Natural killer cell (primary cell): ENCODE measurements at regions not wholly inside any gene's neighbourhood (a gene's known extent, or its start where the extent isn't known, plus 50 kb on each side); places are given as distances from the start of the nearest gene placed in this dataset.

Experiments
- ATAC-seq, 3 donors: fragments of 150-1000 bp in 2 of 3; fragments of 200-7000 bp in 1 of 3; cut with Tn5 transposase; 1 replicate in 1 of 3; 2 replicates in 2 of 3; pipeline ENCODE4 v1.10.0; 2021; ENCODE audit warnings: mild to moderate bottlenecking in 2 of 3, moderate library complexity in 2 of 3
- DNase-seq, 2 donors: peaks; one replicate each; pipeline versions ENCODE4 v3.0.0 to v3.0.0-alpha.2; 2013 to 2021; ENCODE audit warnings: mixed read lengths in 1 of 2
- H3K27ac ChIP-seq: one replicate; pipeline ENCODE4 v1.5.1; 2013; ENCODE audit warnings: mild to moderate bottlenecking, low read length
- H3K27me3 ChIP-seq: one replicate; pipeline ENCODE4 v1.6.1; 2013; ENCODE audit warnings: low read length; ENCODE audit not compliant: control insufficient read depth, insufficient read depth
- H3K36me3 ChIP-seq: one replicate; pipeline ENCODE4 v1.6.1; 2013; ENCODE audit warnings: low read length; ENCODE audit not compliant: control insufficient read depth, insufficient read depth
- H3K4me1 ChIP-seq: one replicate; pipeline ENCODE4 v1.6.1; 2013; ENCODE audit warnings: low read length; ENCODE audit not compliant: control insufficient read depth, insufficient read depth
- H3K4me3 ChIP-seq: one replicate; pipeline ENCODE4 v1.5.1; 2013; ENCODE audit warnings: low read length
- H3K9me3 ChIP-seq: one replicate; pipeline ENCODE4 v1.6.1; 2013; ENCODE audit warnings: low read length; ENCODE audit not compliant: control insufficient read depth, insufficient read depth
- H3K27ac Mint-ChIP-seq, 2 donors: one replicate each; pipeline ENCODE4 v1.8.0; 2022; ENCODE audit warnings: mild to moderate bottlenecking in 2 of 2, mixed read lengths in 2 of 2, moderate library complexity in 1 of 2
- H3K27me3 Mint-ChIP-seq, 2 donors: one replicate each; pipeline ENCODE4 v1.8.0; 2022; ENCODE audit warnings: low read depth in 2 of 2, mixed read lengths in 2 of 2
- H3K36me3 Mint-ChIP-seq: one replicate; pipeline ENCODE4 v1.8.0; 2022; ENCODE audit warnings: mixed read lengths
- H3K4me1 Mint-ChIP-seq, 2 donors: one replicate each; pipeline ENCODE4 v1.8.0; 2022; ENCODE audit warnings: mixed read lengths in 2 of 2
- H3K4me3 Mint-ChIP-seq: one replicate; pipeline ENCODE4 v1.8.0; 2022; ENCODE audit warnings: mild to moderate bottlenecking, moderate library complexity, mixed read lengths
- H3K9me3 Mint-ChIP-seq, 2 donors: one replicate each; pipeline ENCODE4 v1.8.0; 2022; ENCODE audit warnings: mixed read lengths in 2 of 2
- CTCF ChIP-seq: fragments of 200-600 bp; IDR thresholded peaks from one replicate; pipeline ENCODE4 v1.8.0; 2022; ENCODE audit warnings: antibody characterized with exemption
- WGBS: methylation state at CpG from one replicate; pipeline ENCODE4 v1.1.7; 2013; ENCODE audit warnings: missing lambda C conversion rate; ENCODE audit not compliant: insufficient coverage; 5-methylcytosine and 5-hydroxymethylcytosine counted together
- intact Hi-C: fragments of 100-400 bp; cut with micrococcal nuclease; formaldehyde crosslinking; loops from one replicate; pipeline ENCODE4 v1.14.2; 2022

- ATAC-seq (no peak), DNase-seq (no peak)
- no peak for TF ChIP-seq CTCF
- intact Hi-C loops, result no loop called here
- Mint-ChIP-seq H3K36me3 (no peaks in the 10 kb centered on the region), H3K9me3 (peaks cover 7 to 10% of the 10 kb centered on the region in 2 donors), H3K27me3 (no peaks in the 10 kb centered on the region), H3K27ac (no peak overlapping the region), H3K4me1 (no peaks in the 10 kb centered on the region), H3K4me3 (no peak overlapping the region)
- H3K36me3 ChIP-seq, result no peaks in the 10 kb centered on the region
- H3K27me3 ChIP-seq, result no peaks in the 10 kb centered on the region
- no peaks in the 10 kb centered on the region for H3K4me1 ChIP-seq
- no peak overlapping the region for H3K27ac ChIP-seq
- no peak overlapping the region for H3K4me3 ChIP-seq
- H3K9me3 ChIP-seq, result peaks cover 4% of the 10 kb centered on the region
Observed at GRCh38 chr6:19375613-19376012, 461.6 kb upstream of the ID4 start.

- peaks cover 5 to 8% of the 10 kb centered on the region in 2 donors for H3K9me3 Mint-ChIP-seq
- Histone ChIP-seq H3K27me3 (no peaks in the 10 kb centered on the region), H3K4me1 (no peaks in the 10 kb centered on the region), H3K27ac (no peak overlapping the region), H3K9me3 (peaks cover 4% of the 10 kb centered on the region), H3K36me3 (no peaks in the 10 kb centered on the region), H3K4me3 (no peak overlapping the region)
- TF ChIP-seq CTCF, result no peak
- no peak overlapping the region for H3K4me3 Mint-ChIP-seq
- 74% methylated on average over 3 of the region's 3 CpGs for WGBS
- no peaks in the 10 kb centered on the region for H3K36me3 Mint-ChIP-seq
- DNase-seq, result no peak
- ATAC-seq, result no peak
- no peaks in the 10 kb centered on the region for H3K4me1 Mint-ChIP-seq
- intact Hi-C loops, result no loop called here
- H3K27me3 Mint-ChIP-seq, result no peaks in the 10 kb centered on the region
- no peak overlapping the region for H3K27ac Mint-ChIP-seq
Observed at GRCh38 chr6:19377722-19378121, 459.4 kb upstream of the ID4 start.

GRCh38 chr6:19380293-19380692 is 456.9 kb upstream of the ID4 start:
- DNase-seq (no peak), ATAC-seq (no peak)
- Histone ChIP-seq H3K36me3 (no peaks in the 10 kb centered on the region), H3K4me3 (no peak overlapping the region), H3K4me1 (no peaks in the 10 kb centered on the region), H3K9me3 (peaks cover under 1% of the 10 kb centered on the region), H3K27me3 (no peaks in the 10 kb centered on the region), H3K27ac (no peak overlapping the region)
- no peak for TF ChIP-seq CTCF
- no peak overlapping the region for H3K4me3 Mint-ChIP-seq
- H3K36me3 Mint-ChIP-seq, result no peaks in the 10 kb centered on the region
- intact Hi-C loops, result no loop called here
- H3K27ac Mint-ChIP-seq, result no peak overlapping the region
- WGBS, result 83% methylated on average over 2 of the region's 2 CpGs
- H3K9me3 Mint-ChIP-seq, result peaks cover 5 to 8% of the 10 kb centered on the region in 2 donors
- H3K4me1 Mint-ChIP-seq, result no peaks in the 10 kb centered on the region
- H3K27me3 Mint-ChIP-seq, result no peaks in the 10 kb centered on the region

GRCh38 chr6:19382676-19383075 is 454.5 kb upstream of the ID4 start:
- no peak for TF ChIP-seq CTCF
- Mint-ChIP-seq H3K36me3 (no peaks in the 10 kb centered on the region), H3K9me3 (peaks cover 4 to 8% of the 10 kb centered on the region in 2 donors), H3K4me3 (no peak overlapping the region), H3K27ac (no peak overlapping the region), H3K27me3 (no peaks in the 10 kb centered on the region), H3K4me1 (no peaks in the 10 kb centered on the region)
- WGBS, result 69% methylated on average over 3 of the region's 3 CpGs
- Histone ChIP-seq H3K27me3 (no peaks in the 10 kb centered on the region), H3K36me3 (no peaks in the 10 kb centered on the region), H3K4me3 (no peak overlapping the region), H3K4me1 (no peaks in the 10 kb centered on the region), H3K27ac (no peak overlapping the region), H3K9me3 (no peaks in the 10 kb centered on the region)
- intact Hi-C loops, result no loop called here
- no peak for ATAC-seq
- DNase-seq, result no peak
